Trophoblast cell (in vitro differentiated cells and primary cell): ENCODE measurements at regions not wholly inside any gene's neighbourhood (a gene's known extent, or its start where the extent isn't known, plus 50 kb on each side); places are given as distances from the start of the nearest gene placed in this dataset.

Source experiments
- DNase-seq, 2 donors: peaks; one replicate each; pipeline ENCODE4 v3.0.0-alpha.2; 2016
- H2AFZ ChIP-seq: 2 replicates; pipeline ENCODE4 v1.6.1; 2013; ENCODE audit warnings: low read length, moderate library complexity, mild to moderate bottlenecking; ENCODE audit not compliant: insufficient read depth, poor library complexity
- H2AK5ac ChIP-seq: 2 replicates; pipeline ENCODE4 v1.6.1; 2013; ENCODE audit warnings: mild to moderate bottlenecking, low read length
- H2BK120ac ChIP-seq: 2 replicates; pipeline ENCODE4 v1.6.1; 2013; ENCODE audit warnings: low read length, mild to moderate bottlenecking, moderate library complexity; ENCODE audit not compliant: insufficient read depth, poor library complexity
- H2BK12ac ChIP-seq: 2 replicates; pipeline ENCODE4 v1.6.1; 2013; ENCODE audit warnings: mild to moderate bottlenecking, low read length, moderate library complexity
- H2BK5ac ChIP-seq: 2 replicates; pipeline ENCODE4 v1.6.1; 2013; ENCODE audit warnings: low read length, low read depth, moderate library complexity, mild to moderate bottlenecking; ENCODE audit not compliant: poor library complexity
- H3K14ac ChIP-seq: 2 replicates; pipeline ENCODE4 v1.6.1; 2013; ENCODE audit warnings: mild to moderate bottlenecking, low read length
- H3K18ac ChIP-seq: 2 replicates; pipeline ENCODE4 v1.6.1; 2013; ENCODE audit warnings: mild to moderate bottlenecking, low read length
- H3K23ac ChIP-seq: 2 replicates; pipeline ENCODE4 v1.6.1; 2013; ENCODE audit warnings: low read length
- H3K27ac ChIP-seq: 2 replicates; pipeline ENCODE4 v1.5.1; 2013; ENCODE audit warnings: low read depth, mild to moderate bottlenecking, inconsistent platforms, low read length, moderate library complexity
- H3K27me3 ChIP-seq: 2 replicates; pipeline ENCODE4 v1.6.1; 2013; ENCODE audit warnings: inconsistent platforms, mild to moderate bottlenecking, low read length, moderate library complexity; ENCODE audit not compliant: insufficient read depth
- H3K36me3 ChIP-seq, 2 experiments: 1 replicate in 1 of 2; 2 replicates in 1 of 2; pipeline ENCODE4 v1.6.1; 2013; ENCODE audit warnings: low read length in 2 of 2, mild to moderate bottlenecking in 2 of 2, moderate library complexity in 1 of 2; ENCODE audit not compliant: insufficient read depth in 2 of 2, control insufficient read depth in 1 of 2
- H3K4ac ChIP-seq: 2 replicates; pipeline ENCODE4 v1.6.1; 2013; ENCODE audit warnings: low read depth, mild to moderate bottlenecking, low read length, moderate library complexity
- H3K4me1 ChIP-seq, 2 experiments: 1 replicate in 1 of 2; 2 replicates in 1 of 2; pipeline ENCODE4 v1.6.1; 2013; ENCODE audit warnings: low read length in 2 of 2, mild to moderate bottlenecking in 2 of 2, moderate library complexity in 1 of 2; ENCODE audit not compliant: insufficient read depth in 2 of 2, control insufficient read depth in 1 of 2
- H3K4me2 ChIP-seq: 2 replicates; pipeline ENCODE4 v1.6.1; 2013; ENCODE audit warnings: inconsistent platforms, mild to moderate bottlenecking, low read length, moderate library complexity
- H3K4me3 ChIP-seq: 2 replicates; pipeline ENCODE4 v1.5.1; 2013; ENCODE audit warnings: mild to moderate bottlenecking, low read depth, low read length, inconsistent platforms
- H3K79me1 ChIP-seq: one replicate; pipeline ENCODE4 v1.6.1; 2013; ENCODE audit warnings: low read length
- H3K79me2 ChIP-seq: 2 replicates; pipeline ENCODE4 v1.6.1; 2013; ENCODE audit warnings: low read length, mild to moderate bottlenecking; ENCODE audit not compliant: control insufficient read depth, insufficient read depth, poor library complexity
- H3K9ac ChIP-seq: 2 replicates; pipeline ENCODE4 v1.6.1; 2013; ENCODE audit warnings: mild to moderate bottlenecking, low read length
- H3K9me3 ChIP-seq: 2 replicates; pipeline ENCODE4 v1.6.1; 2013; ENCODE audit warnings: low read depth, mild to moderate bottlenecking, control low read depth, inconsistent platforms, low read length; ENCODE audit not compliant: insufficient read depth
- H4K12ac ChIP-seq: 2 replicates; pipeline ENCODE4 v1.6.1; 2013; ENCODE audit warnings: low read depth, mild to moderate bottlenecking, low read length, moderate library complexity
- H4K8ac ChIP-seq: 2 replicates; pipeline ENCODE4 v1.6.1; 2013; ENCODE audit warnings: low read depth, mild to moderate bottlenecking, low read length, moderate library complexity
- H4K91ac ChIP-seq: one replicate; pipeline ENCODE4 v1.6.1; 2013; ENCODE audit warnings: low read depth, mild to moderate bottlenecking, low read length, moderate library complexity
- WGBS: extraction: QIAGEN DNeasy Blood & Tissue Kit; methylation state at CpG from one replicate; pipeline ENCODE4 v1.1.7; 2013; ENCODE audit warnings: missing lambda C conversion rate; ENCODE audit not compliant: insufficient read length, insufficient coverage; ENCODE audit errors: extremely low coverage; 5-methylcytosine and 5-hydroxymethylcytosine counted together

DNA sequence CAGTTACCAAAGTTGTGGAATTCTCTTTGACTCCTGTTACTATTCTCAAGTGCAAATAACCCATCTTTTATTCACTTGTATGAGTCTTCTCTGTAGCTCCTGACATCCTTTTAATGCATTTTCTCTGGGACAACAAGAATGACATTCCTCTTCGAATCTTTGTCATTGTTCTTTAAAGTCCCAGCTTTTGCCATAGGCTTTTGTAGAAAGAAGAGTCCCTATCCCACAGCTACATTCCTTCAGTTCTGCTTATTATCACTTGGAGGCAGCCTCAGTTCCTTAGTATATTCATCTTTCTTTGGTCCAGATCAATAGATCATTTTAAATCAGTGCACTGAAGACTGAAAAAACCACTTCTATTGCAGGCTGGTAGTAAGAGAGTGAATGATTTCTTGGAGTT, 560.2 kb downstream of the DACH1 start:
- H3K27me3 ChIP-seq: no peaks in the 10 kb centered on the region
- H3K79me2 ChIP-seq: no peaks in the 10 kb centered on the region
- H3K4ac ChIP-seq: no peak overlapping the region
- H3K27ac ChIP-seq: no peak overlapping the region
- no peaks in the 10 kb centered on the region for H3K36me3 ChIP-seq
- no peak overlapping the region for H2BK120ac ChIP-seq
- H3K79me1 ChIP-seq: no peaks in the 10 kb centered on the region
- no peak overlapping the region for H2AK5ac ChIP-seq
- no peak overlapping the region for H3K18ac ChIP-seq
- H3K9ac ChIP-seq: no peak overlapping the region
- H3K14ac ChIP-seq: no peak overlapping the region
- H4K91ac ChIP-seq: no peak overlapping the region
- no peak overlapping the region for H4K8ac ChIP-seq
- H2BK5ac ChIP-seq: no peak overlapping the region
- H4K12ac ChIP-seq: no peak overlapping the region
- H2AFZ ChIP-seq: no peak overlapping the region
- no peak overlapping the region for H3K23ac ChIP-seq
- WGBS: no CpG with 5 or more reads among the region's 1 CpG
- H3K9me3 ChIP-seq: no peaks in the 10 kb centered on the region
- no peak overlapping the region for H2BK12ac ChIP-seq
- DNase-seq: no peak
- H3K4me1 ChIP-seq: no peaks in the 10 kb centered on the region
- H3K4me2 ChIP-seq: no peak overlapping the region
- H3K4me3 ChIP-seq: no peak overlapping the region

DNA sequence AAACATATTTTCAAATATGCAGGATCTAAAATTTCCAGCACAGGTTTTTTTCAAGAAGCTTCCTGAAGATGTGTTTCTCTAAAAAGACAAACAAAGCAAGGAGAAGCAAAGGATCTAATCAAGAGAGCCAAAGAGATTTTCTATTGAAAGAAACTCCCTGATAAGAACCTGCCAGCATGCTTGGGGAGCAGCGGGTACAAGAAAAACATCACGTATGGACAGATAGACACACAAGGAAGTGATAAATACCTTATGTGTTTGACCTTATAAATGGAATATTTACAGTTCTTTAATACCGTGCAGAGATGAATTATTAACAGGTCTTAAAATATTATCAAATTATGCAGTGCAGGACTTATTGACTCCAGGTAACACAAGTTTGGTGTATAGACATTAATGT, 562.1 kb downstream of the DACH1 start:
- Histone ChIP-seq H3K14ac (no peak overlapping the region), H3K4me3 (no peak overlapping the region), H2BK12ac (no peak overlapping the region), H2BK120ac (no peak overlapping the region), H2AFZ (no peak overlapping the region), H2BK5ac (no peak overlapping the region), H3K27ac (no peak overlapping the region), H3K4me1 (no peaks in the 10 kb centered on the region), H2AK5ac (no peak overlapping the region), H3K9ac (no peak overlapping the region), H3K9me3 (no peaks in the 10 kb centered on the region), H4K12ac (no peak overlapping the region), H3K36me3 (no peaks in the 10 kb centered on the region), H3K79me1 (no peaks in the 10 kb centered on the region), H3K4me2 (no peak overlapping the region), H4K8ac (no peak overlapping the region), H3K23ac (no peak overlapping the region), H4K91ac (no peak overlapping the region), H3K4ac (no peak overlapping the region), H3K18ac (no peak overlapping the region), H3K27me3 (no peaks in the 10 kb centered on the region), H3K79me2 (no peaks in the 10 kb centered on the region)
- no CpG with 5 or more reads among the region's 3 CpGs for WGBS
- DNase-seq: no peak

DNA sequence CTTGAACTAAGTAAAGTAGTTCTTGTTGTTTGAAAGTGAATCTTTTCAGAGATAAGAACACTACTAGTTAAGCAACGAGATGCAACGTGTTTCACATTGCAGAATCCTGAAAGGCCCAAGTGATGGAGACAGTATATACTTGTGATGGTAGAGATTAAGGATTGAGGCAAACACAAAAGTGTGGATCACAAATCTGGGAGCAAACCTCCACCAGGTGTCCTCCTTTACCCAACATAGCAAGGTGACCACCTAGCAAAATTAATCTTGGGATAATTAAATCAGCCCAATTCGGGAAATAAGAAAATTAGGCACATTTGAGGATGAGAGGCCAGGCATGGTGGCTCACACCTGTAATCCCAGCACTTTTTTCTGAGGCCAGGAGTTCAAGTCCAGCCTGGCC, 563.9 kb downstream of the DACH1 start:
- Histone ChIP-seq H3K9ac (no peak overlapping the region), H3K4me2 (no peak overlapping the region), H4K8ac (no peak overlapping the region), H3K79me1 (no peaks in the 10 kb centered on the region), H3K18ac (no peak overlapping the region), H4K91ac (no peak overlapping the region), H3K14ac (no peak overlapping the region), H3K27ac (no peak overlapping the region), H2BK5ac (no peak overlapping the region), H3K36me3 (no peaks in the 10 kb centered on the region), H3K23ac (no peak overlapping the region), H2BK12ac (no peak overlapping the region), H3K27me3 (no peaks in the 10 kb centered on the region), H3K4me1 (no peaks in the 10 kb centered on the region), H3K4me3 (no peak overlapping the region), H2AFZ (no peak overlapping the region), H3K4ac (no peak overlapping the region), H2BK120ac (no peak overlapping the region), H3K79me2 (no peaks in the 10 kb centered on the region), H2AK5ac (no peak overlapping the region), H3K9me3 (no peaks in the 10 kb centered on the region), H4K12ac (no peak overlapping the region)
- WGBS: no CpG with 5 or more reads among the region's 3 CpGs
- no peak for DNase-seq

DNA sequence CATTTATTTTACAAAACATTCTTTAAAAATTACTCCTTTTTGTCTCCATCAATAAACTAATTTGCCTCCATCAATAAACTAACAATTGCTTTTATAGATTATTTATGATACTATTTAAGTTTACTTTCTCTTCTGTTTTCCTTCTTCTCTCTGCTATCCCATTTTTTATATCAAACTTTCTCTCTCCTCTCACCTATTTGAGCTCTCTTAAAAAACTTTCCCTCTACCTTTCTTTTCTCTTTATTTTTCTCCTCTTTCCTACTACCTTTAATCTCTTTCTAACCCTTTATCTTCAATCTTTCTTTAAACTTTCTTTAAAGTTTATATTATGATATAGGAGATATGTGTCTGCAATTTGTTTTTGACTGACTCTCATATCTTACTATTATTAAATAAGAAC, 566.4 kb downstream of the DACH1 start:
- no peak overlapping the region for H4K91ac ChIP-seq
- no peaks in the 10 kb centered on the region for H3K79me2 ChIP-seq
- no peak overlapping the region for H3K27ac ChIP-seq
- H2BK12ac ChIP-seq: no peak overlapping the region
- no peak overlapping the region for H3K14ac ChIP-seq
- H3K23ac ChIP-seq: no peak overlapping the region
- H3K4me1 ChIP-seq: no peaks in the 10 kb centered on the region
- H3K36me3 ChIP-seq: no peaks in the 10 kb centered on the region
- H2BK120ac ChIP-seq: no peak overlapping the region
- no peak overlapping the region for H4K8ac ChIP-seq
- H3K4ac ChIP-seq: no peak overlapping the region
- no peak overlapping the region for H2AFZ ChIP-seq
- H3K4me3 ChIP-seq: no peak overlapping the region
- no peak overlapping the region for H2AK5ac ChIP-seq
- no peaks in the 10 kb centered on the region for H3K27me3 ChIP-seq
- no peak overlapping the region for H3K4me2 ChIP-seq
- H4K12ac ChIP-seq: no peak overlapping the region
- no peaks in the 10 kb centered on the region for H3K9me3 ChIP-seq
- DNase-seq: no peak
- H2BK5ac ChIP-seq: no peak overlapping the region
- no peak overlapping the region for H3K18ac ChIP-seq
- no peak overlapping the region for H3K9ac ChIP-seq
- no peaks in the 10 kb centered on the region for H3K79me1 ChIP-seq

DNA sequence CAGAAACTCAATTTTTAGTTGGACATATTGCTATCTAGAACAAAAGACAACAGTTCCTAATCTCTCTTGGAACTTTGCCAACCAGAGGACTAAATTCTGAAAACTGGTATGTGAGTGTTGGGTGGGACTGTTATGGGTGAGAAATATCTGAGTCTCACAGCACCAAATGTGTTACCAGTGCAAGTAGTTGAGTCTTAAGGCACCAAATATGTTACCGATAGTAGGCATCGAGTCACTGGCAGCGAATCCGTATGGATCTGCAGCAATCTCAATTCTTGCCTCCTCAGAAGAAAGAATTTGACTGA, 575.2 kb downstream of the DACH1 start:
- H3K27me3 ChIP-seq: no peaks in the 10 kb centered on the region
- H2BK120ac ChIP-seq: no peak overlapping the region
- no peak overlapping the region for H3K18ac ChIP-seq
- no peak overlapping the region for H2BK12ac ChIP-seq
- no peaks in the 10 kb centered on the region for H3K79me1 ChIP-seq
- H3K9me3 ChIP-seq: no peaks in the 10 kb centered on the region
- H3K36me3 ChIP-seq: no peaks in the 10 kb centered on the region
- H3K4me3 ChIP-seq: no peak overlapping the region
- no peak overlapping the region for H4K8ac ChIP-seq
- no peak overlapping the region for H2BK5ac ChIP-seq
- H3K4me2 ChIP-seq: no peak overlapping the region
- H2AK5ac ChIP-seq: no peak overlapping the region
- no peak overlapping the region for H3K14ac ChIP-seq
- no peak overlapping the region for H3K27ac ChIP-seq
- no CpG with 5 or more reads among the region's 4 CpGs for WGBS
- H2AFZ ChIP-seq: no peak overlapping the region
- H3K23ac ChIP-seq: no peak overlapping the region
- H4K91ac ChIP-seq: no peak overlapping the region
- DNase-seq: no peak
- H4K12ac ChIP-seq: no peak overlapping the region
- H3K4ac ChIP-seq: no peak overlapping the region
- H3K79me2 ChIP-seq: no peaks in the 10 kb centered on the region
- H3K4me1 ChIP-seq: no peaks in the 10 kb centered on the region
- no peak overlapping the region for H3K9ac ChIP-seq
